ENCODE measurements at regions not wholly inside any gene's neighbourhood (a gene's known extent, or its start where the extent isn't known, plus 50 kb on each side); places are given as distances from the start of the nearest gene placed in this dataset.
"Not testable (repeated sequence)": the region's sequence is repeated elsewhere in the genome, so short reads cannot be mapped to it uniquely, and the experiment has no call there.

DNA sequence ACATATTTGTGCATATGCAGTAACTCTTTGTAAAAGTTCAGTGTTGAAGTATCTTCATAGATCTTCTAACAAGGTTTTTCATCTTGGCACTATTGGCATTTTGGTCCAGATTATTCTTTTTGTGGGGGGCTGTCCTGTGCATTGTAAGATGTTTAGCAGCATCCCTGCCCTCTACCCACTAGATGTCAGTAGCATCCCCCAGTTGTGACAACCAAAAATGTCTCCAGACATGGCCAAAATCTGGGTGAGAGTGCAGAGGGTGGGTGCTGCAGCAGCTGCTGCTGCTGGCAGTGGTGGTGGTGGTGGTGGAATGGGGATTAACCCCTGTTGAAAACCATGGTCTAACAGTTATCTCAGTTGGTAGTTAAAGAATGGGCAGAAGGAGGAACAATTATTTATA, 370.0 kb downstream of the GPAT3 start:
- TF ChIP-seq, protein P1, sequence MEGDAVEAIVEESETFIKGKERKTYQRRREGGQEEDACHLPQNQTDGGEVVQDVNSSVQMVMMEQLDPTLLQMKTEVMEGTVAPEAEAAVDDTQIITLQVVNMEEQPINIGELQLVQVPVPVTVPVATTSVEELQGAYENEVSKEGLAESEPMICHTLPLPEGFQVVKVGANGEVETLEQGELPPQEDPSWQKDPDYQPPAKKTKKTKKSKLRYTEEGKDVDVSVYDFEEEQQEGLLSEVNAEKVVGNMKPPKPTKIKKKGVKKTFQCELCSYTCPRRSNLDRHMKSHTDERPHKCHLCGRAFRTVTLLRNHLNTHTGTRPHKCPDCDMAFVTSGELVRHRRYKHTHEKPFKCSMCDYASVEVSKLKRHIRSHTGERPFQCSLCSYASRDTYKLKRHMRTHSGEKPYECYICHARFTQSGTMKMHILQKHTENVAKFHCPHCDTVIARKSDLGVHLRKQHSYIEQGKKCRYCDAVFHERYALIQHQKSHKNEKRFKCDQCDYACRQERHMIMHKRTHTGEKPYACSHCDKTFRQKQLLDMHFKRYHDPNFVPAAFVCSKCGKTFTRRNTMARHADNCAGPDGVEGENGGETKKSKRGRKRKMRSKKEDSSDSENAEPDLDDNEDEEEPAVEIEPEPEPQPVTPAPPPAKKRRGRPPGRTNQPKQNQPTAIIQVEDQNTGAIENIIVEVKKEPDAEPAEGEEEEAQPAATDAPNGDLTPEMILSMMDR (IDR thresholded peaks at IDR 0.05; ENCODE audit: control extremely low read depth, extremely low read depth) = no peak
- Histone ChIP-seq H3K27me3 (ENCODE audit: control insufficient read depth in 3 of 3, insufficient read depth in 3 of 3, low read length in 2 of 3) (no peaks in the 10 kb centered on the region), H3K9me3 (ENCODE audit: control insufficient read depth in 4 of 4, insufficient read depth in 3 of 4, low read length in 3 of 4) (no peaks in the 10 kb centered on the region), H3K36me3 (ENCODE audit: control insufficient read depth in 4 of 4, insufficient read depth in 4 of 4, low read length in 4 of 4) (no peaks in the 10 kb centered on the region), H3K9ac (ENCODE audit: insufficient read depth in 1 of 2, low read length in 2 of 2) (no peak overlapping the region), H3K4me1 (ENCODE audit: control insufficient read depth in 5 of 5, insufficient read depth in 5 of 5, low read length in 5 of 5) (no peaks in the 10 kb centered on the region), H3K27ac (ENCODE audit: low read depth in 1 of 2, low read length in 1 of 2) (no peak overlapping the region), H3K4me3 (no peak overlapping the region)
- DNase-seq (peak; percentile 27 to 37 (median 32)), ATAC-seq (ENCODE audit: insufficient read depth, low FRiP score) (no peak)

DNA sequence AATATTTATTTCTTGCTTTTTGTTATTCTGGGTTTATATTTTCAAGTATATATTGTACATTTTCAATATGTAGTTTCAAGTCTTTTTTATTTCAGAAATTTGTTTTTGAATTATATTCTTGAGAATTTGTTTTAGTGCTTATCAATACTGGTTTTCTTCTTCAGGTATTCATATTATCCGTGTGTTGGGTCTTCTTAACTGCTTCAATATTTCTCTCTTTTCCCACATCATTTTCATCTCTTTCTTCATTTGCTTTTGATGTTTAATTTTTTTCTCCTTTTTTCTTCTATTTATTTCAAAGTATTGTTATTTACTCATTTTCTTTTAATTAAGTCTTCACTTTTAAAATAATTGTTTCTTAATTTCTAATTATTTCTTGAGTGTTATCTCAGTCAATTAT, 367.8 kb downstream of the GPAT3 start:
- H3K9me3 ChIP-seq (ENCODE audit: control insufficient read depth in 4 of 4, insufficient read depth in 3 of 4, low read length in 3 of 4); H3K36me3 ChIP-seq (ENCODE audit: control insufficient read depth in 4 of 4, insufficient read depth in 4 of 4, low read length in 4 of 4); H3K27ac ChIP-seq (ENCODE audit: low read depth in 1 of 2, low read length in 1 of 2); H3K4me1 ChIP-seq (ENCODE audit: control insufficient read depth in 5 of 5, insufficient read depth in 5 of 5, low read length in 5 of 5); H3K9ac ChIP-seq (ENCODE audit: insufficient read depth in 1 of 2, low read length in 2 of 2); H3K4me3 ChIP-seq; DNase-seq; H3K27me3 ChIP-seq (ENCODE audit: control insufficient read depth in 3 of 3, insufficient read depth in 3 of 3, low read length in 2 of 3); ATAC-seq (ENCODE audit: insufficient read depth, low FRiP score): not testable (repeated sequence)
- 43% methylated on average over 1 of the region's 1 CpG for WGBS, 2 donors

DNA sequence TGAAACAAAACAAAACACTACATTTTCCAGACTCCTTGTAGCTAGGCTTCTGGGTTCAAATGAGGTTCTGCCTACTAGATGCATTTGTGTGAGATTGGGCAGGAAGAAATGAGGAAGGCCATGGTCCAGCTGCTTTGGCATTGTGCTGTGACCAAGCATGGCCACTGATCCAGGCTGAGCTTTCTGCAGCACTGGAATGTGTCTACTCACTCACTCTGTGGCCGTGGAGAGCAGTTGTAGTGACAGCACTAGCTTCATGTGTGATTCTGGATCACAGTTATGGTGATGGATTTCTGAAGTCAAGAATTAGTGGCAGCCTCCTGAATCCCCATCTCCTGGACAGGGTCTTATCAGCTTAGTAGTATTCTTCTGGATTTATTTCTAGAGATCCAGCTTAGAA, 358.9 kb downstream of the GPAT3 start:
- DNase-seq (no peak), ATAC-seq (ENCODE audit: insufficient read depth, low FRiP score) (no peak)
- Histone ChIP-seq H3K9ac (ENCODE audit: insufficient read depth in 1 of 2, low read length in 2 of 2) (no peak overlapping the region), H3K36me3 (ENCODE audit: control insufficient read depth in 4 of 4, insufficient read depth in 4 of 4, low read length in 4 of 4) (no peaks in the 10 kb centered on the region), H3K27me3 (ENCODE audit: control insufficient read depth in 3 of 3, insufficient read depth in 3 of 3, low read length in 2 of 3) (no peaks in the 10 kb centered on the region), H3K4me1 (ENCODE audit: control insufficient read depth in 5 of 5, insufficient read depth in 5 of 5, low read length in 5 of 5) (no peaks in the 10 kb centered on the region), H3K27ac (ENCODE audit: low read depth in 1 of 2, low read length in 1 of 2) (no peak overlapping the region), H3K4me3 (no peak overlapping the region), H3K9me3 (ENCODE audit: control insufficient read depth in 4 of 4, insufficient read depth in 3 of 4, low read length in 3 of 4) (no peaks in the 10 kb centered on the region)
- WGBS, 2 donors = 59 to 61% methylated on average over 1 of the region's 1 CpG
- TF ChIP-seq, protein P1 (IDR thresholded peaks at IDR 0.05; ENCODE audit: control extremely low read depth, extremely low read depth) = no peak

DNA sequence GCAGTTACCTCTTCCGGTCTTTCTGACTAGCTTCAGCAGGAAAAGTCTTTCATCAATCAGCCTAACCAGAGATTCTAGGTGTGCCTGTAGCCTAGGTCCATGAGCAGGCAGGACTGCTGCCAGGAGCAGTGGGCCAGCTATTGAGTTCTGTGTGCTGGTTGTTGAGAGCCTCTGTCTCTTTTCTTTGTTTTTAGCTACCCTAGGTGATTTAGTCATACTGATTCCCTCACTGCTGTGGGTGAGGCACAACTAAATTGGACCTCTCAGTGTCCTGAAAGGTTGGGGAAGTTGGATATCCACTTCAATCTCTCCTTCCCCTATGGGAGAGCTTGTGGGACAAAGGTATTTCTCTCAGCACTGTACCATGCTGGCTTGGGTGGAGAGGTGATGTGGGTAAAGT, 354.9 kb downstream of the GPAT3 start:
- Histone ChIP-seq H3K36me3 (ENCODE audit: control insufficient read depth in 4 of 4, insufficient read depth in 4 of 4, low read length in 4 of 4) (no peaks in the 10 kb centered on the region), H3K9ac (ENCODE audit: insufficient read depth in 1 of 2, low read length in 2 of 2) (no peak overlapping the region), H3K27me3 (ENCODE audit: control insufficient read depth in 3 of 3, insufficient read depth in 3 of 3, low read length in 2 of 3) (no peaks in the 10 kb centered on the region), H3K27ac (ENCODE audit: low read depth in 1 of 2, low read length in 1 of 2) (no peak overlapping the region), H3K9me3 (ENCODE audit: control insufficient read depth in 4 of 4, insufficient read depth in 3 of 4, low read length in 3 of 4) (no peaks in the 10 kb centered on the region), H3K4me3 (no peak overlapping the region), H3K4me1 (ENCODE audit: control insufficient read depth in 5 of 5, insufficient read depth in 5 of 5, low read length in 5 of 5) (no peaks in the 10 kb centered on the region)
- 95 to 97% methylated on average over 1 of the region's 1 CpG for WGBS, 2 donors
- ATAC-seq (ENCODE audit: insufficient read depth, low FRiP score) (no peak), DNase-seq (no peak)
- TF ChIP-seq, protein P1 (IDR thresholded peaks at IDR 0.05; ENCODE audit: control extremely low read depth, extremely low read depth) = no peak

All from lung (tissue), 11 donors.